Kasumi-1 (cell line): ENCODE measurements at regions not wholly inside any gene's neighbourhood (a gene's known extent, or its start where the extent isn't known, plus 50 kb on each side); places are given as distances from the start of the nearest gene placed in this dataset.

Experiments used
- DNase-seq, 2 experiments: peaks; one replicate each; lab custom pipeline; 2025; lab: John Stamatoyannopoulos, UW

DNA sequence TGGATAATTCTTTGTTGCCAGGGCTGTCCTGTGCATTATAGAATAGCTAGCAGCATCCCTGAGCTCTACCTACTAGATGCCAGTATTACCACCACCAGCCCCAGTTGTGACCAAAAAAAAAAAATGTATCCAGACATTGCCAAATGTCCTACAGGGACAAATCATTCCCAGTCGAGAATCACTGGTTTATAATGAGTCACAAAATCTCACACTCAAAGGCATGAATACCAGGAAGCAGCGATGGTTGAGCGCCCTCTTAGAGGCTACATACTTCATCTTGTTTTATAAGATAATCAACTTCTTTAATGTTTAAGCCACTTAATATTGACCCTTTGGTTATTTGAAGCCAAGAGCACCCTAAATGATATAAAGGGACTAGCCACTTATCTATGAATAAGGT, 297.3 kb downstream of the DHX15 start:
- no peak for DNase-seq

DNA sequence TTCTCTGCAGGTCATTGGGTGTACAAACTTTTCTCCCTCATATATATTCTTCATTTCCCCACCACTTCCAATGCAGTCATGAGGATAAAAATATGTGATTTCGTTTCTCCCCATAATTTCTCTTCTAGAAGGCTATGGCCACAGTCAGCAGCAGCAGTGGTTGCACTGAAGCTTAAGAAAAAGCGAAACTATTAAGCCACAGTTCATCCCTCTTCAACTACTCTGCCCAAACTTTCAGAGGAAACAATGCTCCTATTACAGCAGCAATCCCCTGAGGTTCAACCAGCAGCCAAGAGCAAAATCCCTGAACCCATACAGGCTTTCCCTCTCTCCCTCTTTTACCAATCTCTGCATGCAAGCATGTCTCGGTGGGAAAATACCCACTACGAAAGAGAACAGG, 298.6 kb downstream of the DHX15 start:
- DNase-seq: no peak

DNA sequence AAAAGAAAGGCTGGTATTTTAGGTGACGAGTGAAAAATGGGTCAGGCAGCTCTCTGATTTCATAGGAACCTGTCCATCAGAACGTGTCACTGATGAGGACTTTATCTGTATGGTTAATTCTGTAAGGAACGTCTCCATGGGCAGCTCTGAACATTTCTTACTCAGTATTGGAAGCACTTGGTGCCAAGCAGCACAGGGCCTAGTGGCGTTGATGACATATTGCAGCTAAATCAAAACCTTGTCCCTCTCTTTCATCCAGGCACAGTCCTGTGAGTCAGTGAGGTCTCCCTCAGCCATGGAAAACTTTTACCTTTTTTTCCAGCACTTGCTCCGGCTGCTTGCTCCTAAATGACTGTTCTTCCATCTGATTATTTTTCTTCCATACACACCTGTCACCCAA, 301.9 kb downstream of the DHX15 start:
- no peak for DNase-seq

DNA sequence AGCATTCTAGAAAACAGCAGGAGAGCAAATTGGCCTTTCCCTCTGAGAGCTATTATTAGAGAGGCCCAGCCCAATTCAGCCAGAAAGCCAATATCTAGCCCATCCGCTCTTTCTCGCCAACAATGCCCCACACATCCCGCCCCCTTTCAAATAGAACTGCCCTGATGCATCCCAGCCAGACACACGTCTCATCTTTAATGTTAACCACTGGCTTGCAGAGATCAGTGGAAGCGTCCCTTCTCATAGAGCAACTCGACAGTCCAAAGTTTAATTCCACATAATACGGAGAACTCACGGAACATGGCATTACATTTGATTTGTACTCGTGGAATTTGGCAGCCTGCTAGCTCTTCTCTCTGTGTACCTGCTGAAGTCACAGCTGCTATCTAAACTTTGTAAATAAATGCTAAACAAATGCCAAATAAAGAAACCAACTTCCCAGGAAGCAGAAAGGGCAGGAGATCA, 304.4 kb downstream of the DHX15 start:
- no peak for DNase-seq

DNA sequence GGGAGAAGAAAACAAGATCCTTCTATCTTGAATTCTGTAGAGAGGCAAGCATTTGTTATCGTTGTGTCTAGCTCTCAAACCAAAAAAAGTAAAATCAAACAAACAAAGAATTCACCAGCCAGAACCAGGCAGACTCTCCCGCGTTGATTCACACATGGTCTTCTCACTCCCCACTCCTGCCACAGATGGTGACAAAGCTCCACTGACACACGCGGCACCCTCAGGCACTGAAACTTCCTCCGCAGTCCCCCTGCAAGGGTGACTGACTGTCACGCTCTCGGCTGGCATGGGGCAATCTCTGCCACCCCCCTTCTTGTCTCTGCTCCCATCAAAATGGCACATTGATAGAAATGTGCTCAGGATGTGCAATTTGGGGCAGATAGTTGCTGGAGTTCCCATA, 304.9 kb downstream of the DHX15 start:
- DNase-seq: no peak

DNA sequence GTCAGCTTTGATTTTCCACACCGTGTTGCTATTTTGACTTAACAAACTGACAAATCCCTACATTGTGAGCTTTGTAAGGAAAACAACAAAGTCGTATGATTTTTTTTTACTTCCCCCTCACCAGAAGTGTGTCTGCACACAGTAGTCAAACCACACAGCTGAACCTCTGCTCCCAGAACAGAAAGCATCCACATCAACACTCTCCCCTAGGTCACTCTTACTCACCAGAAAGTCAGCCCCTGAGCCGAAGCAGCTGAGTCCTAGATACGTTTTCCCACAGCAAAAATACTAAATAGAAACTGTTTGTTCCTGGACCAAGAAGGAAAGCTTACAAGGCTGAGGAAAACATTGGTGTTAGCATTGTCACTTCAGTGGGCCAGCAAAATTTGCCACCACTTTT, 305.7 kb downstream of the DHX15 start:
- no peak for DNase-seq

DNA sequence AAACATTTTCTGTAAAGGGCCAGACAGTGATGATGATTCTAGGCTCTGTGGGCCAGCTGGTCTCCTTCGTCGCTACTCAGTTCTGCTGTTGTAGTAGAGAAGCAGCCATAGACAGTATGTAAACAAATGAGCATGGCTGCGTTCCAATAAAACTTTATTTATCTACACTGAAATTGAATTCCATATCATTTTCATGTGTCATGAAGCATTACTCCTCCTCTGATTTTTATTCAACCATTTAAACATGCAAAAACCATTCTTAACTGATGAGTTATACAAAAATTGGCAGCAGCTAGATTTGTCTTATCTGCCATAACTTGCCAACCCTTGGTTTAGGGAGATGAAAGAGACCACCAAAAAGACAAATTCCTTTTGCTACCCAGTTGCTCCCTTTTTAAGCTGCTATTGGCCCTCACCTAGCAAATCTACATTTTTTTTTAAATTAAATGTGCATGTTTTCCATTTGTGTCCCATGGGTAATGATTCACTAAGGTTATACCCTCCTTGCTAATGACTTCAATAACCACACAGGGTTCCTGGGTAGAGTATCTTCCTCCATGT, 309.9 kb downstream of the DHX15 start:
- no peak for DNase-seq

DNA sequence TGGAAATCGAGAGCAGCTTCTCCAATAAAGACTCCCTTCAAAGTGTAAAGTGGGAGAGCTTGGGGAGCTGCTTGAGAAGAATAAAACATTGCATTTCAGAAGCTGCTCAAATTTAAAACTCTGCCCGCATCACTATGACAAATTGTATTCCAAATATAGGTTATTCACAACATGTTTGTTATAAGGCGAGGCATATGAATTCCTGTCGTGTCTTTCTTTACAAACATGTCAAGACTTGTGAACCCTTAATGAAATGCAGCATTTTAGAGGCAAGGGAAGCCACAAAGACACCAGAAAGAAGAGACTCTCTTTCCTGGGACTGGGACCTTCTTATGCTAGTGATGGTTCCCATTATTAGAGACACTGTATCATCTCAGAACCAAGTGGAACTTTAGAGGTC, 311.2 kb downstream of the DHX15 start:
- no peak for DNase-seq

DNA sequence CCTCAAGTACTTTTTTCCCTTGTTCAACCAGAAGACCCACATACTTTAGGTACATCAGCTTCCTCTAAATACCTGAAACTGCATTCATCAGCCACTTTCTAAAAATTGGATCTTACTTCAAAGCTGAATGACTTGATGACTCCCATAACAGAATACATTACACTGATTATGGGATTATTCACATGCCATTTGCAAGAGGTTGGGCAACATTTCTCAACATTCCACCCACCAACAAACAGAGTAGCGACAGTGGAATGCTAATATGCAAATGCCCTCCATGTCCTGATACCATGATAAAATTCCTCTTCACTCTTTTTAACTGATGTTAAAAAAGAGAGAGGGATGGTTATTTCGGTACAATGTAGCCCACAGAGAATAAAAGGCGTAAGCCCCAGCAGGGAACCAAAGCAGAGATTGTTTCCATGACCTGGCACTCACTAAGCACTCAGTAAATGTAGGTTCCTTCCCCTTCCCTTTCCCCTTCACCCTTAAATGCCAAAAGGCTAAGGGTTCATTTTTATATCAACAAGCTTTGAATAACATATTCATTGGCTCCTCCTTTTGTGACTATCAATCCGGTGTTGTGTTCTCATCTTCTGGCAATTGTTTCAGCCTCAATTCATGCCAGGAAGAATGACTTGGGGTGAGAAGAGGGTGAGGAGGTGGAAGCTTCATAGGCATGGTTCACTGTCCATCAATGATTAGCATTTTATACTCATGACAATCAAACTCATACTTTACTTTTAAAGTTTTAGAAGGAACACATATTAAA, 317.2 kb downstream of the DHX15 start:
- DNase-seq: no peak

DNA sequence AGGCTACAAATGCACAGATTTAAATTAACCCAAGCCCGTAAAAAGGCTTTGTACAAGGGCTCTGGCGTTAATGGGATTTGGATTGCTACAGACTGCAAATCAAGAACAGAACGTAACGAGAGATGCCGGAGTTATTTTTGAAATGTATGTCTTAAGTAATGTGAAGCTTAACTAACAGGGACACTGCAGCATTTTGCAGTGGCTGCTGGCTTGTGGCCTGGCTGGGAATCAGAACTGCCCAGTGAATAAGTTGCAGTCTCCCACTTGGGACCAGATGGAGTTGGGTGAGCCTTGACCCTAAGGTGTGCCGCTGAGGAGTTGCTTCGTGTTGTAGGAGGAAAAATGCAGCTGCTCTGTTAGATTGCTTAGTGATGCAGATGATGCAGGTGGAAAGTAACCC, 318.4 kb downstream of the DHX15 start:
- no peak for DNase-seq

DNA sequence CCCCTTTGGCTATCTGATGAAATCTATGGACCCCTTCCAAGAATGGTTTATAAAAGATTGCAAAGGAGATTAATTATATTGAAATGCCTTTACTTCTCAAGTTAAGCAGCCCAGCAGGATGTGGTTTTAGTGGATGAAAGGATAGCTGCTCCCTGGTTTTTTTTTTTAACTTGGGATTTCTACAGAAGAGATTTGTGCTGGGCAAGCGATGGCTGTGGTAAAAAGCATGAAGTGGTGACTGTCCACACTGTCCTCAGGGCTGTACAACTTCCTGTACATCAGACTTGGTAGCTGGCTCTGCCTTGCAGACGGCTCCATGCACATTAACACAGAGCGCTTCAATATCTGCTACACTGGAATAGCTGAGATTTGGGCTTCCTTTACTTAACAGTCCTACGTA, 321.7 kb downstream of the DHX15 start:
- no peak for DNase-seq

DNA sequence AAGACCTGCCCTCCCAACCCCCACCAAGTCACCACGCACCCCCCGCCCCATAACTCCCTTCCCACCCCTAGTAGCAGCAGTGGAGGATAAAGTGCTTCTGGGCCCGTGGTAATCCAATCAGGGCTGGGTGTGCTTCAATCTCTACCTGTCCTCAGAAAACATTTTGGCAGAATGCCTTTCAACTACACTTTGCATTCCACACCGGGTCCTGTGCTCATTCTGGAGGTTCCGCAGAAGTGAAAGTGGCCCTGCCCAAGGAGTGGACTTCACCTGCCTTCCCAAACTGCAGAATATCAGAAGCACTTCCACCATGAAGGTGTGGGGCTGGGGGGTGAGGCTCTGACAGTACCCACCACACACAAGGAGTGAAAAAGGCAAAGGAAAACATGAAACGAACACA, 322.3 kb downstream of the DHX15 start:
- no peak for DNase-seq

DNA sequence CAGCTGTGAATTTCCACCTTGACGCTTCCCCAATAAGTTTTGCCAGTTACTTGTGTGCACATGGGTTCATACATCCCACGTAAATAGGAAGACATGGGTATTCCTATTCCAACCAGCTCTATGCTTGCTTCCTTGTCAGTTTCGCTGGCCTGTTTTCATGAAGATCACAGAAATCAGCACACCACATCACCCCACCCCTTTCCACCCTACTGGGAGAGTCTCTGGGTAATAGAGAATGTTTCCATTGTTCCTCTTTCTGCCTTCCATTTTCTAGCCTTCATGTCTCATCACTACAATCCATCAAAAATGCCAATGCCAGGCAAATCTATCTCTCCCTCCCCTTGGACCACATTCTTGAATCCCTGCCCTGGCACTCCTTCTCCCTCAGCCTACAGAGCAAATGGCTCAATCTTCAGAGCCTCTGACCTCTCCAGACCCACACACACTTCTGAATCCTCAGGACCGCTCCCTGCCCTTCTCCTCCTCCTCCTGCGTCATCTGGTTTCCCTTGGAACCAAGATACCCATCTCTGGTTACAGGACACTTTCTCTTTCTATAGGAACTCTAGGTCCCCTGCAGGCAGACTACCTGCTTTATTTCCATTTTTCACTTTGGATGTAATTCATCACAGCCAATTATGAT, 323.3 kb downstream of the DHX15 start:
- DNase-seq: no peak

DNA sequence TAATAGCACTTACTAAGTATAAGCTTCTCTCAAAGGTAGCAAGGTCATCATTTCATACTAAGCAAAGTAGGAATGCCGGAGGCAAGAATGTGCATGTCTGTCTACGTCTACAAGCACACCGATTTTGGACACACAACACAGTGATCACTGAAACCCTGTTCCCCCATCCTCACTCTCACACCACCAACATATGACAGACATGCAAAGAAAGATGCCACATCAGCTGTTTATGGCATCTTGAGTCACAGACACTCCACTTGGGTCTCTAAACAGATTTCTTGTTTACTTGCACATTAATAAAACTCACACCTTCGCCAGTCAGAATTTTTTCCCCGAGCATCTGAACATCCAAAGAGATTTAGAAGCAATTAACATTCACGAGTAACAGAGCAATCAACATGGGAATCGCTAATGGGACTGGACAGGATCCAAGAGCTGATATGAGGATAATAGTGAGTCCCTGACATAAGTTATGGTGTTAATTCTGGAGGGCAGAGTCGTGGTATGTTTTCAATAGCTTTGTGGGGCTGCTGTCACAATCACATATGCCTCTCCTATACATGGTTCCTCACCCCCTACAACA, 324.1 kb downstream of the DHX15 start:
- DNase-seq: no peak

DNA sequence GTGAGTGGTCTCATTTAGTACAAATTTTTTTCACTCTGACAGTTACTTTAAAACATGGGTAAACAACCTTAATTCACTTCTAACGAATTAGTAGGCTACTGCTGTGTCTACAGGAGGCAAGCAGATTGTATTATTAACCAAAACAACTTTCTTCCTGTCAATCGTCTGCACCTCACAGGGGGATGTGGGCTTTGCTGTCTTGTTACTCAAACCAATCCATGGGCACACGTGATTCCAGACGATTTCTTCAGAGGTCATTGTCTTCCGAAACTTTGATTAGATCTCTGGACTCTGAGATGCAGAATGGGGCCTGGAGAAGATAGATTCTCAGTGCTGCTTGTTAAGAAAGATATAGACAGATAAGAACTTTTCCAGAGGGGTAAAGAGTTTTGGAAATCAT, 327.8 kb downstream of the DHX15 start:
- DNase-seq: no peak

DNA sequence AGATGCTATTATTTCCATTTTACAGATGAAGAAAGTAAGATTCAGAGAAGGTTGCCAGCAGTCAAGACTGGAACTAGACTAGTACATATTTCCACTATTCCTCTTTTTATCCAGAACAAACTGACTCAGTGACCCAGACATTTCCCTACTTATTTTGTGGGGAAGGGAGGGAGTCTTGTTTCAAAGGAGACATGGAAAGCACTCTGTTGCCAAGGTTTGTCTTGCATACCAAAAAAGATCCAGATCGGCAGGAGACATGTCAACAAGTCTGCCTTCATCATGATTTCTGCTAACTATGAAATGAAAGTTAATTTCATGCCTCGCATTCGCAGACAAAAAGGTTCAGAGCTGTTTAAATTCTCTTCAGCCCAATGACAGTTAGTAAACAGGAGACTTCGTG, 328.3 kb downstream of the DHX15 start:
- DNase-seq: no peak

DNA sequence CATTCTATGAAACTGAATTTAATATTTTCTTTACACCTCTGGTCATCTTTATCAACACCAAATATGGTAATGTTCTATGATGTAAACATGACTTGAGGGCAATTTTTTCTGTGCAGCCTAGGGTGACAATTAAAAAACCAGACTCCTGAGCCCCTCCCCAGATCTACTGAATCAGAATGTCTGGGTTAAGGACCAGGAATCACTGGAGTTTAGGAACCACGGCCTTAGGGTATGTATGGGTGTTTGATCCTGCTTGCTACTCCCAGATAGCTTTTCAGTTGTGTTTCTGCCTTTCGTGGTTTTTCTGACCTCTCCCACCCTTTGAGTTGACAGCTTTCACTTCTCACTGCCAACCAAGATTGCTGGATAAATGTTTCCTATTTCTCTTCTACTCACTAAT, 332.2 kb downstream of the DHX15 start:
- DNase-seq: no peak

DNA sequence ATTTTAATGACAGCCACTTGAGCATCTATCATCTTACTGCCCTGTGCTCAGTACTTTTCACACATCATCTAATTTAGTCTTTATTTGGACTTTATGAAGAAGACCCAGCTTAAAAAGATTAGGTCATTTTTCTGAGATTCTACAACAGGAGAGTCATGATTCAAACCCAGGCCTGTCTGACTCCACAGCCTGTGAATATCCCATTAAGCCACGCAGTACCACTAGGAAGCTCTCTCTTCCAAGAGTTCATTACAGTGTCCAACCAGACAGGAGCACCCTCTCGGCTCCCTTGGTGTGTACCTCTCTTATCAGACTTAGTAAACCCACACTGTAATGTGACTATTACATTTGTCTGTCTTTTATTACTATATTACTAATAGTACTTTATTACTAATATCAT, 332.8 kb downstream of the DHX15 start:
- no peak for DNase-seq

DNA sequence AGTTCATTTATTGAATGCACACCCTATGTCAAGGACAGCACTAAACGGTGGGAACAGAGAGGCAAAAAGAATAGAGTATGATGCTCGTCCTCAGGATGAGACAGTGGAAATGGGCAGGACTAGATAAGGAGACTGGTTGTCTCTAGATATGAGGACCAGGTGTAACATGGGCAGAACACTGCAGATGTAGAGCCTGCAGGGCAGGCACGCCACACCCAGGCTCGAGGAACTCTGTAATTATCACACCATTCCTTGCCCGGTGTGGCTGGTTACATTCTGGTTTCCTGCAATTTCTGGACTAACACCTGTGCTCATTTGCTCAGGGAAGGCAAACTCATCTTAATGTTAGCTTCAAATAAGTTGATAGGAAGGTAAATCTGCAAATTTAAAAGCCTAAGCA, 334.4 kb downstream of the DHX15 start:
- DNase-seq: no peak

DNA sequence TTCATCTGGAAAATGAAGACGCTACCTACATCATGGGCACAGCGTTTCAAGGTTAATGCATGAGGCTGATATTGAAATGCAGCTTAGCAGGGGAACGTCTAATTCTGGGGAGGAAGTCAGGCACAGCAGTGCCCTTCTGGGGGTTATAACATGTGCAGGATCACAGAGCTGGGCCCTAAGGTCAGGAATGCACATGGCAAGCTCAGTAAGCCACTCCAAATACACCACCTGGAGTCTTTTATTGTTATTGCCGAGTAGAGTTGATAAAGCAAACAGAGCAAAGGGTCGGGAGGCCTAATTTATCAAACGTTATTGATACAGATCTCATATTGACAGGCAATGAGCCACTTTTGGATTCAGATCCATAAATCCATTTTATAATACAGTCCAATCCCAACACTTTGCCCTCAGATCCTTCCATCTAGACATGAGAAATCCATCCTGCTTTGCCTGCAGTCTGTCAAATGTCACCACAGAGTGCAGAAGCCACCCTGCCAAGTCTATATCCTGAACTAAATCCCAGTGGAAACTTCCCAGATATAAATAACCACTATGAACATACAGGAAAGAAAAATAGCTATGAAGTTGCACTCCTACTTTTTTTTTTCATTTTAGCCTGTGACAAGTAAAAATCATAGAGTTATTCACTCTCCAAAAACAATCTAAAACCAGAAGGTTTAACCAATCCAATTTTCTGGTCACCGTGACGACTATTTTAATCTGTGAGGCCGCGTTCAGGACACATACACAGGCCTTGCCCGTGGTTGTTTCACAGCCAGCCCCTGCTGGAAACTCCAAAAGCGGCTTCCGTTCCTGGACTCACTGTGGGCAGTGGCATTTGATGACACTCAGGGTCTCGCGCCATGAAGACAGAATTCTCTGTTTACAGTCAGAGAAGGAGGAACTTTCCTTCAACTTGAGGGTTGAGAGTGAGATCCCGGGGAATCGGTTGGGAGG, 335.4 kb downstream of the DHX15 start:
- DNase-seq: no peak

DNA sequence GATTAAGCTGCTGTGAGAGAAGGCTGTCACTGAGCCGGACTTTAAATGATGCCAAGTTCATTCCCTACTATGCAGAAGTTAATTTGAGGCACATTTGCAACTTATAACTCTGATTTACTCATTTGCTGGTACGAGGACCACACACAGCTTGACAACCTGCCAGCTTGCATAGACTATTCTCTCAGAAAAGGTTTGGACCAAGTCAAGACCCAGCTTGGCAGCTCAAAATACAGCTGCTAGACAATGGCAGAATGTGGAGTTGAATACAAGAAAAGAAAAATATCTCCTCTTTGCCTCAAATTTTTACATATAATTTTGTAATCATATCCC, 338.9 kb downstream of the DHX15 start:
- DNase-seq: no peak
